Endodermal cell (in vitro differentiated cells): ENCODE measurements at regions not wholly inside any gene's neighbourhood (a gene's known extent, or its start where the extent isn't known, plus 50 kb on each side); places are given as distances from the start of the nearest gene placed in this dataset.

Source experiments
- DNase-seq: peaks from one replicate; pipeline ENCODE4 v3.0.0-alpha.2; 2017
- H3K27ac ChIP-seq: 2 replicates; pipeline ENCODE4 v1.5.1; 2013; ENCODE audit warnings: mild to moderate bottlenecking, low read depth, low read length, moderate library complexity
- H3K27me3 ChIP-seq: 2 replicates; pipeline ENCODE4 v1.6.1; 2013; ENCODE audit warnings: mild to moderate bottlenecking, low read length, moderate library complexity; ENCODE audit not compliant: insufficient read depth, control insufficient read depth, poor library complexity, severe bottlenecking
- H3K36me3 ChIP-seq: 2 replicates; pipeline ENCODE4 v1.7.0; 2013; ENCODE audit warnings: mild to moderate bottlenecking, low read length, moderate library complexity; ENCODE audit not compliant: control insufficient read depth, insufficient read depth
- H3K4me1 ChIP-seq: one replicate; pipeline ENCODE4 v1.7.0; 2013; ENCODE audit warnings: low read length; ENCODE audit not compliant: control insufficient read depth, insufficient read depth
- H3K4me3 ChIP-seq: 2 replicates; pipeline ENCODE4 v1.5.1; 2013; ENCODE audit warnings: mild to moderate bottlenecking, low read length, moderate library complexity
- H3K9ac ChIP-seq: 2 replicates; pipeline ENCODE4 v1.6.1; 2013; ENCODE audit warnings: mild to moderate bottlenecking, low read length, moderate library complexity; ENCODE audit not compliant: poor library complexity, severe bottlenecking; ENCODE audit errors: extremely low read depth
- H3K9me3 ChIP-seq: 2 replicates; pipeline ENCODE4 v1.6.1; 2013; ENCODE audit warnings: mild to moderate bottlenecking, low read length, moderate library complexity; ENCODE audit not compliant: control insufficient read depth
- H3K27ac Mint-ChIP-seq: 2 replicates; pipeline ENCODE4 v1.8.0; 2020; ENCODE audit warnings: mixed read lengths
- H3K27me3 Mint-ChIP-seq: 2 replicates; pipeline ENCODE4 v1.8.0; 2021; ENCODE audit warnings: mild to moderate bottlenecking, mixed read lengths; ENCODE audit not compliant: insufficient read depth
- H3K36me3 Mint-ChIP-seq: 2 replicates; pipeline ENCODE4 v1.8.0; 2020; ENCODE audit warnings: low read depth, mixed read lengths
- H3K4me1 Mint-ChIP-seq: 2 replicates; pipeline ENCODE4 v1.8.0; 2020; ENCODE audit warnings: mixed read lengths
- H3K4me3 Mint-ChIP-seq: 2 replicates; pipeline ENCODE4 v1.8.0; 2020; ENCODE audit warnings: mild to moderate bottlenecking, moderate library complexity, mixed read lengths
- H3K9me3 Mint-ChIP-seq: 2 replicates; pipeline ENCODE4 v1.8.0; 2020; ENCODE audit warnings: mild to moderate bottlenecking, mixed read lengths
- CTCF ChIP-seq: fragments of 200-600 bp; sonication (generic); conservative IDR thresholded peaks from 2 replicates; pipeline ENCODE4 v1.5.0; 2021; ENCODE audit warnings: antibody characterized with exemption, mild to moderate bottlenecking
- WGBS, 2 experiments: methylation state at CpG; one replicate each; pipeline versions ENCODE4 v1.1.5 to v1.1.7; 2013; ENCODE audit warnings: missing lambda C conversion rate in 2 of 2, mixed read lengths in 1 of 2; ENCODE audit not compliant: insufficient coverage in 1 of 2, insufficient read length in 1 of 2; 5-methylcytosine and 5-hydroxymethylcytosine counted together

- H3K27me3 Mint-ChIP-seq: no peaks in the 10 kb centered on the region
- no peak overlapping the region for H3K27ac Mint-ChIP-seq
- Histone ChIP-seq H3K4me1 (no peaks in the 10 kb centered on the region), H3K27me3 (no peaks in the 10 kb centered on the region), H3K9me3 (no peaks in the 10 kb centered on the region), H3K36me3 (no peaks in the 10 kb centered on the region), H3K9ac (no peak overlapping the region), H3K4me3 (no peak overlapping the region), H3K27ac (no peak overlapping the region)
- H3K36me3 Mint-ChIP-seq: no peaks in the 10 kb centered on the region
- WGBS, 2 experiments: 86 to 90% methylated on average over 1 of the region's 1 CpG
- DNase-seq: no peak
- H3K4me3 Mint-ChIP-seq: no peak overlapping the region
- no peaks in the 10 kb centered on the region for H3K9me3 Mint-ChIP-seq
- H3K4me1 Mint-ChIP-seq: no peaks in the 10 kb centered on the region
- TF ChIP-seq CTCF: no peak
These were observed 106.4 kb upstream of the BCL9 start for GRCh38 chr1:147434921-147435320.

GRCh38 chr1:147444381-147444780 is 96.9 kb upstream of the BCL9 start:
- Histone ChIP-seq H3K9me3 (peaks cover 9% of the 10 kb centered on the region), H3K4me1 (no peaks in the 10 kb centered on the region), H3K27ac (no peak overlapping the region), H3K27me3 (no peaks in the 10 kb centered on the region), H3K36me3 (no peaks in the 10 kb centered on the region), H3K9ac (no peak overlapping the region), H3K4me3 (no peak overlapping the region)
- Mint-ChIP-seq H3K27ac (no peak overlapping the region), H3K9me3 (peaks cover 17% of the 10 kb centered on the region), H3K27me3 (peaks cover 6% of the 10 kb centered on the region), H3K36me3 (no peaks in the 10 kb centered on the region), H3K4me3 (no peak overlapping the region), H3K4me1 (no peaks in the 10 kb centered on the region)
- WGBS, 2 experiments: 88% methylated on average over 1 of the region's 1 CpG; no CpG with 5 or more reads in 1 of the 2 experiments
- no peak for TF ChIP-seq CTCF
- no peak for DNase-seq

- Mint-ChIP-seq H3K9me3 (no peaks in the 10 kb centered on the region), H3K27me3 (peaks cover 7% of the 10 kb centered on the region), H3K36me3 (no peaks in the 10 kb centered on the region), H3K4me1 (no peaks in the 10 kb centered on the region), H3K4me3 (no peak overlapping the region), H3K27ac (no peak overlapping the region)
- no peak overlapping the region for H3K4me3 ChIP-seq
- no peak for TF ChIP-seq CTCF
- 86 to 94% methylated on average over 1 of the region's 1 CpG for WGBS, 2 experiments
- no peak for DNase-seq
- H3K27ac ChIP-seq: no peak overlapping the region
- H3K27me3 ChIP-seq: no peaks in the 10 kb centered on the region
- no peaks in the 10 kb centered on the region for H3K9me3 ChIP-seq
- H3K9ac ChIP-seq: no peak overlapping the region
- H3K36me3 ChIP-seq: no peaks in the 10 kb centered on the region
- H3K4me1 ChIP-seq: no peaks in the 10 kb centered on the region
These were observed 89.7 kb upstream of the BCL9 start for GRCh38 chr1:147451628-147452027.
